ENCODE measurements at regions not wholly inside any gene's neighbourhood (a gene's known extent, or its start where the extent isn't known, plus 50 kb on each side); places are given as distances from the start of the nearest gene placed in this dataset.
A peak's percentile ranks its signal among the peaks of the same experiment; 100 is the strongest.

DNA sequence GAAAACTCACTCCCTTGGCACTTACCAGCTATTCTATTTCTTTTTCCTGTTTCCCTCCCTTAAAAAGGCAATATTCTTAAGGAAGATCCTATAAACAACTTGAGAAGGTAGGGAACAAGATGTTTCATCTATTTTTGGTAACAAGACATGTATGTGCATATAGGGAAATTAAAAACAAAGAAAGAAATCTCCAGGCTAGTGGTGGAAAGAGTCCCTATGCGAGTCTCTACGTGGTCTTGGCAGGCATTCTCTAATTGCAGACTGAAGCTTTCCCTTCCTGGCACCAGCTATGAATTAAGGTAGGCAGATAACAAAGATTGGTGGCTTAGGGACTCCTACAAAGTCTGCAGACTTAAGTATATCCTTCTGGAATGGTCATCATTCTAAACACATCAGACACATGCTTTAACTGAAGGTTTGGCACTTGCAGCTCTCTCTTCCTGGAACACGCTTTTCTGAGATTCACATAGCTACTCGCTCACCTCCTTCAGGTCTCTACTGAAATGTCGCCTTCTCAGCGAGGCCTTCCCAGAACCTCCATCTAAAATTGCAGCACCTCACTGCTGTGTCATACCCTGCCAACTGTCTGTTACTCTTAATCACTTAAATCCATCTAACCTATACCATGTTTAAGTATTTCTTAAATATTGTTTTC is 336.0 kb downstream of the VGLL3 start:
- Histone ChIP-seq H3K27me3 (ENCODE audit: control insufficient read depth in 3 of 3, insufficient read depth in 3 of 3, low read length in 3 of 3) (no peaks in the 10 kb centered on the region), H3K9me3 (ENCODE audit: control insufficient read depth in 2 of 2, insufficient read depth in 1 of 2, low read depth in 1 of 2, low read length in 1 of 2) (no peaks in the 10 kb centered on the region), H3K27ac (ENCODE audit: low read depth in 1 of 3, low read length in 2 of 3) (no peak overlapping the region), H3K4me1 (ENCODE audit: control insufficient read depth in 3 of 3, insufficient read depth in 2 of 3, low read depth in 1 of 3, low read length in 2 of 3) (no peaks in the 10 kb centered on the region), H3K36me3 (ENCODE audit: control insufficient read depth in 3 of 3, insufficient read depth in 2 of 3, low read depth in 1 of 3, low read length in 3 of 3) (no peaks in the 10 kb centered on the region), H3K4me3 (ENCODE audit: low read depth in 1 of 3, low read length in 3 of 3) (no peak overlapping the region)
- 78 to 86% (median 79%) methylated on average over 6 of the region's 6 CpGs for WGBS, 3 donors
- no peak for DNase-seq
- FAIRE-seq = no peak

DNA sequence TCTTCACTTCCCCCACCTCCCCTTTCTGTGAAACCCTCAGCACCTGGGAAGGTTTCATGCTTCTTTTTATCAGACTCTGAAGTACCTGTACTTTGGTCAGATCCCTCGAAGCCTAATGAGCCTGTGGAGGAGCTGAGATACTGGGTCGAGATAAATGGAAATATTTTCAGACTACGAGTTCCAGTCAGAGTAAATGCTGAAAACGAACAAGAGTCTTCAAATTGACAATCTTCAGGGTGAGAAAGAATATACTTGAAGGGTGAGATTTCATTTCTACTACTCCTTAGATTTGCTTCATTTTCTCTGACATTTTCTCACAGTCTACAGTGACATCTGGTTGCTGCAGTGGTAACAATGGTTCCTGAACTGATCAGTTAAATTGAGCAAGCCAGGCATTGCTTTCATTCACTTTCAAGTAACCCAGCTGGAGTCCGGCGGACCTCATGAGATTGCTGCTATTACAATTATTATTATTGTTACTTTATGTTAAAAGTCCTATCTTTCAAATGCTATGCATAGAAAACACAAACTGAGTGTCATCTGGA is 337.2 kb downstream of the VGLL3 start:
- DNase-seq = peak; percentile 3 to 56
- no peak for FAIRE-seq
- WGBS, 3 donors = 20 to 46% (median 25%) methylated on average over 6 of the region's 6 CpGs

DNA sequence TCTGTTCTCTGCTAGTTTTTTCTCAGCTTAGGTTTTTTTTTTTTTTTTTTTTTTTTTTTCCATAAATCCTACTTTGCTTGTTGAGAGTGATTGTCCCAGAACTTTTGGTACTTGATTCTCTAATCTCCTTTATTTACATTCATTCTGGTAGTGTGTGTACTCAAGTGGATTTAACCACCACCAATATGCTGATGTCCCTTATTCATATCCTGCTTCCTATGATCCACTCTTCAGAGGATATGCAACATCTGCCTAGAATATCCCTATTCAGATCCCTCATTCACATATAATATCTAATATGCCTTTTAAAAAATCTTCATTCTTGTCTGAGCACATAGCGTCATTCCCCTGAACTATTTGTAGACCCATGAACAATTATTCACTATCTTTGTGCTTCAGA is 342.9 kb downstream of the VGLL3 start:
- 79 to 96% (median 93%) methylated on average over 1 of the region's 1 CpG for WGBS, 3 donors
- no peaks in the 10 kb centered on the region for H3K27me3 ChIP-seq (ENCODE audit: control insufficient read depth in 3 of 3, insufficient read depth in 3 of 3, low read length in 3 of 3)
- DNase-seq = no peak
- no peaks in the 10 kb centered on the region for H3K36me3 ChIP-seq (ENCODE audit: control insufficient read depth in 3 of 3, insufficient read depth in 2 of 3, low read depth in 1 of 3, low read length in 3 of 3)
- H3K27ac ChIP-seq (ENCODE audit: low read depth in 1 of 3, low read length in 2 of 3) = no peak overlapping the region
- FAIRE-seq = no peak
- no peaks in the 10 kb centered on the region for H3K9me3 ChIP-seq (ENCODE audit: control insufficient read depth in 2 of 2, insufficient read depth in 1 of 2, low read depth in 1 of 2, low read length in 1 of 2)
- no peak overlapping the region for H3K4me3 ChIP-seq (ENCODE audit: low read depth in 1 of 3, low read length in 3 of 3)
- no peaks in the 10 kb centered on the region for H3K4me1 ChIP-seq (ENCODE audit: control insufficient read depth in 3 of 3, insufficient read depth in 2 of 3, low read depth in 1 of 3, low read length in 2 of 3)

More for the DNA sequence above, 337.2 kb downstream of the VGLL3 start:
- no peaks in the 10 kb centered on the region for H3K27me3 ChIP-seq (ENCODE audit: control insufficient read depth in 3 of 3, insufficient read depth in 3 of 3, low read length in 3 of 3)
- H3K4me1 ChIP-seq (ENCODE audit: control insufficient read depth in 3 of 3, insufficient read depth in 2 of 3, low read depth in 1 of 3, low read length in 2 of 3) = no peaks in the 10 kb centered on the region
- no peaks in the 10 kb centered on the region for H3K36me3 ChIP-seq (ENCODE audit: control insufficient read depth in 3 of 3, insufficient read depth in 2 of 3, low read depth in 1 of 3, low read length in 3 of 3)
- H3K27ac ChIP-seq (ENCODE audit: low read depth in 1 of 3, low read length in 2 of 3) = peak overlapping the region in 1 of 3 donors; percentile 12
- peak overlapping the region in 1 of 3 donors; percentile 3 for H3K4me3 ChIP-seq (ENCODE audit: low read depth in 1 of 3, low read length in 3 of 3)
- H3K9me3 ChIP-seq (ENCODE audit: control insufficient read depth in 2 of 2, insufficient read depth in 1 of 2, low read depth in 1 of 2, low read length in 1 of 2) = no peaks in the 10 kb centered on the region

DNA sequence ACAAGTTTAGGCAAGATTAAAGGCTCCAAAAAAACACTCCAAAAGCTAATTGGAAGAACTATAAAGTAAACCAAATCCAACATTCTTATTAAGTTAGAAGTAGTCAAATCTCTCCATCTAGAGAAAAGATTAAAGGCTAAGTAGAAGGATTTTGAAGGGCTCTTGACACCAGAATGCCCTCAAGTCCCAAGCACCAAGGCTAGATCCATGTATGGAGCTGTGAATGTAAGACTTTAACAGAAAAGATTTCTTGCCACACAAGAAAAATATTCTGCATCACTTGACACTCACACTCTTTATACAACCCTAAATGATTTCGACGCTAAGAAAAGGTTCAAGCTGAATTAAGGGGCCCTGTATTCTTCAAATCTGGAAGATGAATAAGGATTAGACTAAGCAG is 345.2 kb downstream of the VGLL3 start:
- H3K9me3 ChIP-seq (ENCODE audit: control insufficient read depth in 2 of 2, insufficient read depth in 1 of 2, low read depth in 1 of 2, low read length in 1 of 2) = no peaks in the 10 kb centered on the region
- no peak overlapping the region for H3K4me3 ChIP-seq (ENCODE audit: low read depth in 1 of 3, low read length in 3 of 3)
- H3K27ac ChIP-seq (ENCODE audit: low read depth in 1 of 3, low read length in 2 of 3) = no peak overlapping the region
- no peaks in the 10 kb centered on the region for H3K36me3 ChIP-seq (ENCODE audit: control insufficient read depth in 3 of 3, insufficient read depth in 2 of 3, low read depth in 1 of 3, low read length in 3 of 3)
- H3K4me1 ChIP-seq (ENCODE audit: control insufficient read depth in 3 of 3, insufficient read depth in 2 of 3, low read depth in 1 of 3, low read length in 2 of 3) = no peaks in the 10 kb centered on the region
- H3K27me3 ChIP-seq (ENCODE audit: control insufficient read depth in 3 of 3, insufficient read depth in 3 of 3, low read length in 3 of 3) = no peaks in the 10 kb centered on the region
- WGBS, 3 donors = 91 to 96% (median 94%) methylated on average over 2 of the region's 2 CpGs
- DNase-seq = no peak
- no peak for FAIRE-seq

GRCh38 chr3:86634361-86634760 is 356.6 kb downstream of the VGLL3 start:
- no peak for FAIRE-seq
- Histone ChIP-seq H3K36me3 (ENCODE audit: control insufficient read depth in 3 of 3, insufficient read depth in 2 of 3, low read depth in 1 of 3, low read length in 3 of 3) (no peaks in the 10 kb centered on the region), H3K9me3 (ENCODE audit: control insufficient read depth in 2 of 2, insufficient read depth in 1 of 2, low read depth in 1 of 2, low read length in 1 of 2) (no peaks in the 10 kb centered on the region), H3K4me3 (ENCODE audit: low read depth in 1 of 3, low read length in 3 of 3) (no peak overlapping the region), H3K27me3 (ENCODE audit: control insufficient read depth in 3 of 3, insufficient read depth in 3 of 3, low read length in 3 of 3) (no peaks in the 10 kb centered on the region), H3K4me1 (ENCODE audit: control insufficient read depth in 3 of 3, insufficient read depth in 2 of 3, low read depth in 1 of 3, low read length in 2 of 3) (no peaks in the 10 kb centered on the region), H3K27ac (ENCODE audit: low read depth in 1 of 3, low read length in 2 of 3) (no peak overlapping the region)
- DNase-seq = no peak
- 74 to 80% (median 77%) methylated on average over 3 of the region's 3 CpGs for WGBS, 3 donors

DNA sequence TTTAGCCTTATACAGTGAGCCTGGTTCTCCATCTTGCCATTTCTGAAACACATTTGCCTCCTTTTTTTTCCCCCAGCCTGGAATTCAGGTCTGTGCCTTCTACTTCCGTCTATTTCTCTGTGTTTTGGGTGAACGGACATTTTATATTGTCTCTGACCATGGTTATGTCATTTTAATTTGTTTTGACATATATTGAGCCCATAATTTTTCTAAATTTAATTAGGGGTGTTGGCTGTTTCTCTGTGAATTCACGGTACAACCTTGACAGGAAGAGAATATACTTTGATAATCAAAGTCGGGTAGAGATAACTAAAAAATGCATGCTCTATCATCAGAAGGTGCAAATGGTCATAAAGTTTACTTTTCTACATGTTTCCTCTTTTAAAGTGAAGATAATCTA is 361.4 kb downstream of the VGLL3 start:
- Histone ChIP-seq H3K4me3 (ENCODE audit: low read depth in 1 of 3, low read length in 3 of 3) (no peak overlapping the region), H3K4me1 (ENCODE audit: control insufficient read depth in 3 of 3, insufficient read depth in 2 of 3, low read depth in 1 of 3, low read length in 2 of 3) (no peaks in the 10 kb centered on the region), H3K27ac (ENCODE audit: low read depth in 1 of 3, low read length in 2 of 3) (no peak overlapping the region), H3K9me3 (ENCODE audit: control insufficient read depth in 2 of 2, insufficient read depth in 1 of 2, low read depth in 1 of 2, low read length in 1 of 2) (no peaks in the 10 kb centered on the region), H3K36me3 (ENCODE audit: control insufficient read depth in 3 of 3, insufficient read depth in 2 of 3, low read depth in 1 of 3, low read length in 3 of 3) (no peaks in the 10 kb centered on the region), H3K27me3 (ENCODE audit: control insufficient read depth in 3 of 3, insufficient read depth in 3 of 3, low read length in 3 of 3) (no peaks in the 10 kb centered on the region)
- DNase-seq (no peak), FAIRE-seq (no peak)
- 45 to 60% (median 47%) methylated on average over 4 of the region's 4 CpGs for WGBS, 3 donors

DNA sequence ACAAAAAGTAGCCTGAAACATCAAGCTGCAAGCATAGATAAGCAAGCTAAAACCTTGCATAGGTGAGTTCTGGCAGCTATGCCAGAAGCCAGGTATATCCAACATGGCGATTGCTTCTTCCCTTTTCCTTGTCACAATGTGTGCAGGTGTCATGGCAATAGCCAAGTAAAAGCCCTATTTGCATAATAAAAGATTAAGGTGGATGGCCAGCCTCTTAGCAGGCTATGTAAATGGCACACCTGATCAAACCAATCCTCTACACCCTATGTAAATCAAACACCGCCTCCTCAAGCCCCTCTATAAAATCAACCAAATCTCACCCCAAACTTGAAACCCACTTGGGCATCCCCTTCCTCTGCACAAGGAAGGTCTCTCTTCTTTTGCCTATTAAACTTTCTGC is 366.8 kb downstream of the VGLL3 start:
- DNase-seq = no peak
- H3K27me3 ChIP-seq (ENCODE audit: control insufficient read depth in 3 of 3, insufficient read depth in 3 of 3, low read length in 3 of 3) = no peaks in the 10 kb centered on the region
- H3K4me3 ChIP-seq (ENCODE audit: low read depth in 1 of 3, low read length in 3 of 3) = no peak overlapping the region
- H3K36me3 ChIP-seq (ENCODE audit: control insufficient read depth in 3 of 3, insufficient read depth in 2 of 3, low read depth in 1 of 3, low read length in 3 of 3) = no peaks in the 10 kb centered on the region
- 89 to 93% (median 90%) methylated on average over 2 of the region's 2 CpGs for WGBS, 3 donors
- no peak overlapping the region for H3K27ac ChIP-seq (ENCODE audit: low read depth in 1 of 3, low read length in 2 of 3)
- no peak for FAIRE-seq
- H3K9me3 ChIP-seq (ENCODE audit: control insufficient read depth in 2 of 2, insufficient read depth in 1 of 2, low read depth in 1 of 2, low read length in 1 of 2) = no peaks in the 10 kb centered on the region
- H3K4me1 ChIP-seq (ENCODE audit: control insufficient read depth in 3 of 3, insufficient read depth in 2 of 3, low read depth in 1 of 3, low read length in 2 of 3) = no peaks in the 10 kb centered on the region

DNA sequence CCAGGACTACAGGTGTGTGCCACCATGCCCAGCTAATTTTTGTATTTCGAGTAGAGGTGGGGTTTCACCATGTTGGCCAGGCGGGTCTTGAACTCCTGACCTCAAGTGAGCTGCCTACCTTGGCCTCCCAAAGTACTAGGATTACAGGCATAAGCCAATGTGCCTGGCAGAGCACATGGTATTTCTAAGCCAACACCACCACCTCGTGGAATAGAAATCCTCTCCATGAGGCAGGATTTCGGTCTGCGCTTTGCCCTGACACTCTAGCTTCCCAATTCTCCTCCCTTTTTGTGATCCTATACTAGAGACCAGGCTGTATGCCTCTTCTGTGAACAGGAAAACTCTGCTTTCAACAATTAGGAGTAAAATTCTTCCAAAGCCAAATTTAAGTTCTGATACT is 372.2 kb downstream of the VGLL3 start:
- no peak for FAIRE-seq
- WGBS, 3 donors = 61 to 67% (median 67%) methylated on average over 5 of the region's 5 CpGs

GRCh38 chr3:86605166-86605565 is 385.8 kb downstream of the VGLL3 start:
- DNase-seq (no peak), FAIRE-seq (no peak)
- H3K4me3 ChIP-seq (ENCODE audit: low read depth in 1 of 3, low read length in 3 of 3) = no peak overlapping the region
- H3K9me3 ChIP-seq (ENCODE audit: control insufficient read depth in 2 of 2, insufficient read depth in 1 of 2, low read depth in 1 of 2, low read length in 1 of 2) = peaks cover 1 to 7% of the 10 kb centered on the region in 2 donors
- 56 to 69% (median 61%) methylated on average over 2 of the region's 2 CpGs for WGBS, 3 donors
- no peaks in the 10 kb centered on the region for H3K27me3 ChIP-seq (ENCODE audit: control insufficient read depth in 3 of 3, insufficient read depth in 3 of 3, low read length in 3 of 3)
- no peak overlapping the region for H3K27ac ChIP-seq (ENCODE audit: low read depth in 1 of 3, low read length in 2 of 3)
- no peaks in the 10 kb centered on the region for H3K36me3 ChIP-seq (ENCODE audit: control insufficient read depth in 3 of 3, insufficient read depth in 2 of 3, low read depth in 1 of 3, low read length in 3 of 3)
- no peaks in the 10 kb centered on the region for H3K4me1 ChIP-seq (ENCODE audit: control insufficient read depth in 3 of 3, insufficient read depth in 2 of 3, low read depth in 1 of 3, low read length in 2 of 3)

More for the DNA sequence above, 372.2 kb downstream of the VGLL3 start:
- Histone ChIP-seq H3K36me3 (ENCODE audit: control insufficient read depth in 3 of 3, insufficient read depth in 2 of 3, low read depth in 1 of 3, low read length in 3 of 3) (no peaks in the 10 kb centered on the region), H3K9me3 (ENCODE audit: control insufficient read depth in 2 of 2, insufficient read depth in 1 of 2, low read depth in 1 of 2, low read length in 1 of 2) (peaks cover 0 to 15% of the 10 kb centered on the region in 2 donors), H3K27me3 (ENCODE audit: control insufficient read depth in 3 of 3, insufficient read depth in 3 of 3, low read length in 3 of 3) (no peaks in the 10 kb centered on the region), H3K27ac (ENCODE audit: low read depth in 1 of 3, low read length in 2 of 3) (no peak overlapping the region), H3K4me1 (ENCODE audit: control insufficient read depth in 3 of 3, insufficient read depth in 2 of 3, low read depth in 1 of 3, low read length in 2 of 3) (no peaks in the 10 kb centered on the region), H3K4me3 (ENCODE audit: low read depth in 1 of 3, low read length in 3 of 3) (no peak overlapping the region)
- no peak for DNase-seq
